H1 (cell line): ENCODE measurements at regions not wholly inside any gene's neighbourhood (a gene's known extent, or its start where the extent isn't known, plus 50 kb on each side); places are given as distances from the start of the nearest gene placed in this dataset.

Experiments used
- CTCF ChIA-PET: fragments of 300-600 bp; sonication (Branson Sonifier 250); formaldehyde crosslinking; loops from one replicate; lab custom pipeline; 2021; ENCODE audit not compliant: partially characterized antibody; lab: Charles Lee
- POLR2A ChIA-PET: fragments of 300-600 bp; sonication (Branson Sonifier 250); formaldehyde crosslinking; loops from one replicate; lab custom pipeline; 2021; ENCODE audit warnings: inconsistent platforms; ENCODE audit not compliant: partially characterized antibody; lab: Charles Lee
- DNase-seq, 2 experiments: peaks; one replicate each; pipeline versions ENCODE4 v3.0.0 to v3.0.0-alpha.2; 2010 to 2022; ENCODE audit warnings: low spot score in 2 of 2, low read depth in 1 of 2, mixed read lengths in 1 of 2
- FAIRE-seq: peaks from 2 replicates; lab custom pipeline; 2011; peaks lifted over from hg19 to GRCh38; lab: Jason Lieb, UNC
- H2AFZ ChIP-seq: 2 replicates; pipeline ENCODE4 v1.8.1; 2012; ENCODE audit warnings: low read length, inconsistent platforms
- H2AK5ac ChIP-seq: 2 replicates; pipeline ENCODE4 v1.6.1; 2013; ENCODE audit warnings: low read depth, low read length
- H2BK120ac ChIP-seq: replicated peaks from 2 replicates; pipeline ENCODE3; 2013; ENCODE audit warnings: low read depth, low read length, inconsistent platforms
- H2BK12ac ChIP-seq: 2 replicates; pipeline ENCODE4 v1.6.1; 2013; ENCODE audit warnings: low read depth, low read length
- H2BK15ac ChIP-seq: 2 replicates; pipeline ENCODE4 v1.6.1; 2013; ENCODE audit warnings: low read length
- H2BK20ac ChIP-seq: 2 replicates; pipeline ENCODE4 v1.6.1; 2013; ENCODE audit warnings: low read length
- H2BK5ac ChIP-seq: 2 replicates; pipeline ENCODE4 v1.6.1; 2013; ENCODE audit warnings: low read depth, low read length
- H3K14ac ChIP-seq: 2 replicates; pipeline ENCODE4 v1.6.1; 2013; ENCODE audit warnings: inconsistent platforms; ENCODE audit not compliant: insufficient read length
- H3K18ac ChIP-seq: 2 replicates; pipeline ENCODE4 v1.6.1; 2013; ENCODE audit warnings: low read length; ENCODE audit errors: extremely low read depth
- H3K23ac ChIP-seq: 2 replicates; pipeline ENCODE4 v1.6.1; 2013; ENCODE audit warnings: inconsistent platforms; ENCODE audit not compliant: insufficient read length
- H3K23me2 ChIP-seq: 2 replicates; pipeline ENCODE4 v1.6.1; 2013; ENCODE audit warnings: low read depth, low read length
- H3K27ac ChIP-seq: 2 replicates; pipeline ENCODE4 v1.6.1; 2011; ENCODE audit warnings: low read depth, low read length, inconsistent platforms
- H3K27me3 ChIP-seq, 4 experiments: replicated peaks in 1 of 4; 1 replicate in 1 of 4; 2 replicates in 3 of 4; pipeline versions ENCODE4 v1.6.1 to v1.8.1; 2011 to 2013; ENCODE audit warnings: low read length in 3 of 4, mild to moderate bottlenecking in 3 of 4, inconsistent platforms in 2 of 4, mixed read lengths in 2 of 4, moderate library complexity in 1 of 4; ENCODE audit not compliant: control insufficient read depth in 3 of 4, insufficient read depth in 3 of 4; ENCODE audit errors: extremely low read depth in 1 of 4
- H3K36me3 ChIP-seq, 4 experiments: 2 replicates each; pipeline versions ENCODE4 v1.6.1 to v1.8.1; 2011 to 2013; ENCODE audit warnings: mild to moderate bottlenecking in 4 of 4, low read length in 3 of 4, moderate library complexity in 2 of 4, control low read depth in 1 of 4, inconsistent platforms in 1 of 4; ENCODE audit not compliant: insufficient read depth in 4 of 4, control insufficient read depth in 2 of 4
- H3K4ac ChIP-seq: replicated peaks from 2 replicates; pipeline ENCODE3; 2013; ENCODE audit warnings: low read length, low read depth, mixed read lengths, inconsistent platforms; ENCODE audit not compliant: insufficient read length
- H3K4me1 ChIP-seq, 4 experiments: replicated peaks in 1 of 4; 1 replicate in 1 of 4; 2 replicates in 3 of 4; pipeline versions ENCODE4 v1.6.1 to v1.8.1; 2011 to 2013; ENCODE audit warnings: low read length in 3 of 4, inconsistent platforms in 2 of 4, mixed read lengths in 1 of 4; ENCODE audit not compliant: insufficient read depth in 4 of 4, control insufficient read depth in 3 of 4
- H3K4me2 ChIP-seq, 2 experiments: 2 replicates each; pipeline versions ENCODE4 v1.6.1 to v1.8.1; 2011 to 2013; ENCODE audit warnings: low read depth in 2 of 2, low read length in 2 of 2, control low read depth in 1 of 2, inconsistent platforms in 1 of 2, mild to moderate bottlenecking in 1 of 2; ENCODE audit not compliant: insufficient read depth in 1 of 2
- H3K4me3 ChIP-seq, 4 experiments: fragments of 200-600, 300-600 bp in 1 of 4; sonication (generic), shearing (Covaris generic), sonication (Bioruptor Twin) in 1 of 4; 2 replicates each; pipeline versions ENCODE4 v1.5.1 to v1.8.1; 2011 to 2016; ENCODE audit warnings: low read length in 4 of 4, low read depth in 3 of 4, control low read depth in 2 of 4, inconsistent platforms in 2 of 4, mild to moderate bottlenecking in 2 of 4, mixed read lengths in 1 of 4, moderate library complexity in 1 of 4; ENCODE audit not compliant: insufficient read depth in 2 of 4; ENCODE audit errors: extremely low read depth in 1 of 4
- H3K56ac ChIP-seq: replicated peaks from 2 replicates; pipeline ENCODE3; 2013; ENCODE audit warnings: low read depth, mild to moderate bottlenecking, mixed read lengths, low read length, inconsistent platforms; ENCODE audit not compliant: insufficient read length
- H3K79me1 ChIP-seq: 2 replicates; pipeline ENCODE4 v1.6.1; 2013; ENCODE audit warnings: low read depth, low read length, control low read depth
- H3K79me2 ChIP-seq, 2 experiments: 2 replicates each; pipeline versions ENCODE4 v1.6.1 to v1.8.1; 2012 to 2013; ENCODE audit warnings: low read length in 2 of 2, mild to moderate bottlenecking in 2 of 2, inconsistent platforms in 1 of 2; ENCODE audit not compliant: insufficient read depth in 2 of 2, control insufficient read depth in 1 of 2
- H3K9ac ChIP-seq, 4 experiments: replicated peaks in 1 of 4; 1 replicate in 1 of 4; 2 replicates in 3 of 4; pipeline versions ENCODE4 v1.6.1 to v1.8.1; 2011 to 2013; ENCODE audit warnings: low read depth in 3 of 4, low read length in 3 of 4, control low read depth in 2 of 4, mild to moderate bottlenecking in 2 of 4, moderate library complexity in 2 of 4, inconsistent platforms in 1 of 4; ENCODE audit errors: extremely low read depth in 1 of 4
- H3K9me3 ChIP-seq, 2 experiments: 2 replicates each; pipeline versions ENCODE4 v1.6.1 to v1.8.1; 2012 to 2013; ENCODE audit warnings: mild to moderate bottlenecking in 2 of 2, moderate library complexity in 2 of 2, control low read depth in 1 of 2, inconsistent platforms in 1 of 2, low read depth in 1 of 2, low read length in 1 of 2, mixed read lengths in 1 of 2; ENCODE audit not compliant: insufficient read depth in 2 of 2
- H4K20me1 ChIP-seq, 2 experiments: replicated peaks in 1 of 2; 2 replicates each; pipeline versions ENCODE3 to v1.8.1; 2011 to 2013; ENCODE audit warnings: inconsistent platforms in 2 of 2, low read length in 2 of 2, mild to moderate bottlenecking in 1 of 2; ENCODE audit not compliant: insufficient read depth in 2 of 2, control insufficient read depth in 1 of 2
- H4K5ac ChIP-seq: 2 replicates; pipeline ENCODE4 v1.6.1; 2013; ENCODE audit warnings: low read length, low read depth, mixed read lengths, inconsistent platforms; ENCODE audit not compliant: insufficient read length
- H4K8ac ChIP-seq: 2 replicates; pipeline ENCODE4 v1.8.0; 2013; ENCODE audit warnings: mild to moderate bottlenecking, moderate library complexity, low read length, inconsistent platforms; ENCODE audit not compliant: insufficient read depth; ENCODE audit errors: extremely low read depth
- H4K91ac ChIP-seq: replicated peaks from 2 replicates; pipeline ENCODE3; 2013; ENCODE audit warnings: low read length, mixed read lengths, inconsistent platforms; ENCODE audit not compliant: insufficient read length
- CHD1 ChIP-seq: IDR thresholded peaks from 2 replicates; pipeline ENCODE4 v1.6.1; 2012; ENCODE audit warnings: low read depth, low read length, improper control_type of control experiment
- EGR1 ChIP-seq: IDR thresholded peaks from 2 replicates; pipeline ENCODE4 v1.6.1; 2011; ENCODE audit warnings: low read depth, low read length, borderline replicate concordance
- EZH2 ChIP-seq: fragments of 200-600 bp; sonication (generic); IDR thresholded peaks from 2 replicates; pipeline ENCODE4 v1.7.1; 2012; ENCODE audit warnings: low read depth, mild to moderate bottlenecking, moderate library complexity, low read length, inconsistent platforms; ENCODE audit not compliant: severe bottlenecking
- JUN ChIP-seq: IDR thresholded peaks from 2 replicates; pipeline ENCODE4 v1.6.1; 2011; ENCODE audit warnings: low read depth, mild to moderate bottlenecking, improper control_type of control experiment, low read length
- KDM5A ChIP-seq: fragments of 200-600 bp; IDR thresholded peaks from 2 replicates; pipeline ENCODE4 v1.7.1; 2012; ENCODE audit warnings: mild to moderate bottlenecking, low read length, inconsistent platforms, mixed read lengths
- RBBP5 ChIP-seq: IDR thresholded peaks from 2 replicates; pipeline ENCODE4 v1.7.1; 2012; ENCODE audit warnings: low read depth, mild to moderate bottlenecking, inconsistent platforms, low read length, moderate library complexity, borderline replicate concordance
- RFX5 ChIP-seq: IDR thresholded peaks from 2 replicates; pipeline ENCODE4 v1.6.1; 2011; ENCODE audit warnings: low read depth, low read length, improper control_type of control experiment, borderline replicate concordance
- RNF2 ChIP-seq: fragments of 200-900, 300-1000 bp; sonication (generic); IDR thresholded peaks from 2 replicates; pipeline ENCODE4 v1.7.1; 2016; ENCODE audit warnings: borderline replicate concordance, low read depth, mild to moderate bottlenecking, antibody characterized with exemption, low read length; ENCODE audit not compliant: poor library complexity, severe bottlenecking; ENCODE audit errors: missing control alignments
- SUZ12 ChIP-seq: fragments of 200-600 bp; sonication (generic); IDR thresholded peaks from 2 replicates; pipeline ENCODE4 v1.6.1; 2012; ENCODE audit warnings: mild to moderate bottlenecking, inconsistent platforms, low read length, moderate library complexity, mixed read lengths
- TAF7 ChIP-seq: optimal IDR thresholded peaks from 2 replicates; pipeline ENCODE3; 2011; ENCODE audit warnings: low read depth, mild to moderate bottlenecking, inconsistent platforms, low read length, moderate library complexity, borderline replicate concordance
- USF2 ChIP-seq: IDR thresholded peaks from 2 replicates; pipeline ENCODE4 v1.6.1; 2011; ENCODE audit warnings: low read length, improper control_type of control experiment
- WGBS, 2 experiments: shearing (Covaris generic) in 1 of 2; methylation state at CpG; one replicate each; pipeline versions ENCODE4 v1.1.6 to v1.1.7; 2013 to 2015; ENCODE audit warnings: low lambda C conversion rate in 2 of 2, mixed read lengths in 2 of 2, inconsistent platforms in 1 of 2, low coverage in 1 of 2, missing lambda C conversion rate in 1 of 2; ENCODE audit not compliant: insufficient replicate concordance in 2 of 2, insufficient coverage in 1 of 2, insufficient read length in 1 of 2; ENCODE audit errors: extremely low coverage in 1 of 2, missing lambda C conversion rate in 1 of 2; 5-methylcytosine and 5-hydroxymethylcytosine counted together

GRCh38 chr6:82568290-82568993 is 204.8 kb downstream of the TPBG start:
- DNase-seq (no peak), FAIRE-seq (no peak)
- H3K27me3 ChIP-seq, result no peaks in the 10 kb centered on the region
- H4K20me1 ChIP-seq, result no peaks in the 10 kb centered on the region
- H3K4me1 ChIP-seq, result peaks cover 0 to 2% (median 0%) of the 10 kb centered on the region in 4 experiments; a peak in 1 of 7 replicates
- no peak overlapping the region for H3K4ac ChIP-seq
- POLR2A ChIA-PET, result no interaction called here
- H4K8ac ChIP-seq, result no peak overlapping the region
- H2AK5ac ChIP-seq, result no peak overlapping the region
- H3K18ac ChIP-seq, result no peak overlapping the region
- H2BK5ac ChIP-seq, result no peak overlapping the region
- H4K91ac ChIP-seq, result no peak overlapping the region
- H3K4me2 ChIP-seq, result no peak overlapping the region
- no peak overlapping the region for H3K9ac ChIP-seq
- H2BK20ac ChIP-seq, result no peak overlapping the region
- H3K56ac ChIP-seq, result no peak overlapping the region
- no peak overlapping the region for H3K27ac ChIP-seq
- H3K14ac ChIP-seq, result no peak overlapping the region
- no peak overlapping the region for H2BK120ac ChIP-seq
- no peak overlapping the region for H4K5ac ChIP-seq
- H2BK15ac ChIP-seq, result no peak overlapping the region
- H3K36me3 ChIP-seq, result no peaks in the 10 kb centered on the region
- no peaks in the 10 kb centered on the region for H3K79me2 ChIP-seq
- no peaks in the 10 kb centered on the region for H3K9me3 ChIP-seq
- no peaks in the 10 kb centered on the region for H3K79me1 ChIP-seq
- peak overlapping the region; percentile 30; the same call in 1 of the 2 replicates for H2BK12ac ChIP-seq
- no peak overlapping the region for H2AFZ ChIP-seq
- H3K23me2 ChIP-seq, result no peaks in the 10 kb centered on the region; the same call in 1 of the 2 replicates
- H3K4me3 ChIP-seq, result no peak overlapping the region
- no peak overlapping the region for H3K23ac ChIP-seq
- CTCF ChIA-PET, result interaction anchor here (1.0 kb wide), 1 partner anchor 11 kb away, joined by 4 read pairs; no protein-coding TSS in a partner anchor
- 93% methylated on average over 6 of the region's 6 CpGs; no CpG with 5 or more reads in 1 of the 2 experiments for WGBS, 2 experiments
- TF ChIP-seq USF2, result no peak
- no peak for TF ChIP-seq RBBP5
- TF ChIP-seq SUZ12, result no peak
- no peak for TF ChIP-seq RNF2
- no peak for TF ChIP-seq EGR1
- no peak for TF ChIP-seq KDM5A
- no peak for TF ChIP-seq JUN
- TF ChIP-seq EZH2, result no peak
- no peak for TF ChIP-seq TAF7
- TF ChIP-seq RFX5, result no peak
- TF ChIP-seq CHD1, result no peak
